HuH-7.5 (cell line): ENCODE measurements at regions not wholly inside any gene's neighbourhood (a gene's known extent, or its start where the extent isn't known, plus 50 kb on each side); places are given as distances from the start of the nearest gene placed in this dataset.

Experiments used
- DNase-seq: peaks from one replicate; pipeline ENCODE4 v3.0.0; 2011; ENCODE audit warnings: low spot score

GRCh38 chr12:75900781-75901254 lies 130.8 kb downstream of the PHLDA1 start:
- no peak for DNase-seq

- no peak for DNase-seq
Observed at GRCh38 chr12:75900226-75900625, 131.3 kb downstream of the PHLDA1 start.

GRCh38 chr12:75894965-75895754 lies 136.4 kb downstream of the PHLDA1 start:
- no peak for DNase-seq

GRCh38 chr12:75893765-75894164 lies 137.8 kb downstream of the PHLDA1 start:
- no peak for DNase-seq

GRCh38 chr12:75892731-75893408 lies 138.7 kb downstream of the PHLDA1 start:
- no peak for DNase-seq

GRCh38 chr12:75891072-75891471 lies 140.5 kb downstream of the PHLDA1 start:
- DNase-seq = no peak

- DNase-seq = no peak
Observed at GRCh38 chr12:75890660-75891059, 140.9 kb downstream of the PHLDA1 start.

- no peak for DNase-seq
Observed at GRCh38 chr12:75890141-75890540, 141.4 kb downstream of the PHLDA1 start.

- DNase-seq = no peak
Observed at GRCh38 chr12:75888874-75889613, 142.5 kb downstream of the PHLDA1 start.

GRCh38 chr12:75888399-75888798 lies 143.2 kb downstream of the PHLDA1 start:
- no peak for DNase-seq

GRCh38 chr12:75887979-75888378 lies 143.6 kb downstream of the PHLDA1 start:
- no peak for DNase-seq

- DNase-seq = no peak
Observed at GRCh38 chr12:75884465-75884985, 147.1 kb downstream of the PHLDA1 start.

GRCh38 chr12:75883241-75883640 lies 148.3 kb downstream of the PHLDA1 start:
- DNase-seq = no peak

GRCh38 chr12:75882421-75882820 lies 149.2 kb downstream of the PHLDA1 start:
- no peak for DNase-seq

- no peak for DNase-seq
Observed at GRCh38 chr12:75881920-75882319, 149.7 kb downstream of the PHLDA1 start.

- DNase-seq = no peak
Observed at GRCh38 chr12:75877763-75878621, 153.6 kb downstream of the PHLDA1 start.

- DNase-seq = no peak
Observed at GRCh38 chr12:75876832-75877762, 154.5 kb downstream of the PHLDA1 start.

GRCh38 chr12:75874441-75874840 lies 157.1 kb downstream of the PHLDA1 start:
- no peak for DNase-seq

GRCh38 chr12:75872762-75873161 lies 158.8 kb downstream of the PHLDA1 start:
- no peak for DNase-seq

- DNase-seq = no peak
Observed at GRCh38 chr12:75870878-75871277, 160.7 kb downstream of the PHLDA1 start.
